Activated CD4-positive, alpha-beta memory T cell treated with anti-CD3 and anti-CD28 coated beads, Interleukin-2, amount 10 ng/mL, durations not matched to agents 7 days and 5 days (primary cell): ENCODE measurements at regions not wholly inside any gene's neighbourhood (a gene's known extent, or its start where the extent isn't known, plus 50 kb on each side); places are given as distances from the start of the nearest gene placed in this dataset.
"Not testable (repeated sequence)": the region's sequence is repeated elsewhere in the genome, so short reads cannot be mapped to it uniquely, and the experiment has no call there.

Experiments
- CTCF ChIA-PET: fragments of 350-600 bp; sonication (Branson Sonifier 250); formaldehyde crosslinking; loops from one replicate; lab custom pipeline; 2021; ENCODE audit warnings: antibody characterized with exemption, inconsistent platforms; lab: Charles Lee
- POLR2A ChIA-PET: fragments of 350-600 bp; sonication (Branson Sonifier 250); formaldehyde crosslinking; loops from one replicate; lab custom pipeline; 2021; ENCODE audit warnings: antibody characterized with exemption; lab: Charles Lee
- DNase-seq: peaks from one replicate; pipeline ENCODE4 v3.0.0-alpha.2; 2020
- H3K27ac Mint-ChIP-seq: one replicate; pipeline ENCODE4 v1.8.0; 2021; ENCODE audit warnings: mild to moderate bottlenecking, mixed read lengths
- H3K27me3 Mint-ChIP-seq: one replicate; pipeline ENCODE4 v1.8.0; 2021; ENCODE audit warnings: mixed read lengths
- H3K36me3 Mint-ChIP-seq: one replicate; pipeline ENCODE4 v1.8.0; 2021; ENCODE audit warnings: low read depth, mixed read lengths
- H3K4me1 Mint-ChIP-seq: one replicate; pipeline ENCODE4 v1.8.0; 2021; ENCODE audit warnings: mixed read lengths
- H3K4me3 Mint-ChIP-seq: one replicate; pipeline ENCODE4 v1.8.0; 2021; ENCODE audit warnings: mild to moderate bottlenecking, mixed read lengths
- H3K9me3 Mint-ChIP-seq: one replicate; pipeline ENCODE4 v1.8.0; 2021; ENCODE audit warnings: mixed read lengths

DNA sequence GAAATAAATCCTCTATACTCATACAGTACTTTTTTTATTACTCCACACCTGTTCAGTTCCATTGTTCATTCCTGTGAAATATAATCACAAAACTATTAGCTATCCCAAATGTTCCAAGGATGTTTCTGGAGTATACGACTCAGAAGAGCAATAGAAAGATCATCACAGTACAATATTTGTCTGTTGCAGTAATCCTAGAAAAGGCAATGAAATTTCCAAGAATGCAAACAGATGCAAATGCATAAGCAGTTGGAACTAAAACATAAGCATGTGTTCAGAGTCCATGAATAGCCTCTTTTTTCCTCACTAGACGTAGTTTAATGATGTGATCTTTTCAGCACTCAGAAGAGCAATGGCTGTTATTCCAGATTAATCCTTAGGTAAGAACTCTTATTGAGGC lies 55.2 kb downstream of the RTL3 start:
- Mint-ChIP-seq H3K27me3 (no peaks in the 10 kb centered on the region), H3K4me1 (no peaks in the 10 kb centered on the region), H3K4me3 (no peak overlapping the region), H3K27ac (no peak overlapping the region), H3K36me3 (no peaks in the 10 kb centered on the region), H3K9me3 (peaks cover 5% of the 10 kb centered on the region)
- POLR2A ChIA-PET = no interaction called here
- DNase-seq = no peak
- CTCF ChIA-PET = no interaction called here

GRCh38 chrX:78595901-78596502 lies 63.1 kb downstream of the RTL3 start:
- Mint-ChIP-seq H3K4me3 (no peak overlapping the region), H3K36me3 (no peaks in the 10 kb centered on the region), H3K27ac (no peak overlapping the region), H3K27me3 (no peaks in the 10 kb centered on the region), H3K4me1 (peaks cover 5% of the 10 kb centered on the region), H3K9me3 (peaks cover 8% of the 10 kb centered on the region)
- ChIA-PET CTCF (interaction anchor here (0.6 kb wide), 1 partner anchor 444 kb away, joined by 3 read pairs; no protein-coding TSS in a partner anchor), POLR2A (interaction anchor here (1.4 kb wide), 1 partner anchor 57 kb away, joined by 3 read pairs; no protein-coding TSS in a partner anchor)
- no peak for DNase-seq

DNA sequence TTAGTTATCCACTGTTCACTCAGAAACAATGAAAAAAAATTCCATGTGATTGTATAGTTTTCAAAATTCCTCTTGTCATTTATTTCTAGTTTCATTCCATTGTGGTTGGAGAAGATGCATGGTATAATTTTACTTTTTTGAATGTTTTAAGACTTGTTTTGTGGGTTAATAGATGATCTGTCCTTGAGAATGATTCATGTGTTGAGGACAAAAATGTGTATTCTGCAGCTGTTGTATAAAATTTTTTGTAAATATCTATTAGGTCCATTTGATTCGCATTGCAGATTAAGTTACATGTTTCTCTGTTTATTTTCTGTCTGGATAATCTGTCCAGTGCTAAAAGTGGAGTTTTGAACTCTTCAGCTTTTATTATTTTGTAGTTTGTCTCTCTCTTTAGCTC lies 65.4 kb downstream of the RTL3 start:
- no peaks in the 10 kb centered on the region for H3K27me3 Mint-ChIP-seq
- no peak overlapping the region for H3K4me3 Mint-ChIP-seq
- CTCF ChIA-PET = no interaction called here
- no peak overlapping the region for H3K27ac Mint-ChIP-seq
- peaks cover 5% of the 10 kb centered on the region for H3K4me1 Mint-ChIP-seq
- H3K36me3 Mint-ChIP-seq = no peaks in the 10 kb centered on the region
- DNase-seq = no peak
- peaks cover 3% of the 10 kb centered on the region for H3K9me3 Mint-ChIP-seq
- POLR2A ChIA-PET = no interaction called here

- H3K4me3 Mint-ChIP-seq = no peak overlapping the region
- H3K27ac Mint-ChIP-seq = no peak overlapping the region
- CTCF ChIA-PET = no interaction called here
- no peak for DNase-seq
- H3K27me3 Mint-ChIP-seq = no peaks in the 10 kb centered on the region
- peaks cover 5% of the 10 kb centered on the region for H3K4me1 Mint-ChIP-seq
- POLR2A ChIA-PET = no interaction called here
- H3K36me3 Mint-ChIP-seq = no peaks in the 10 kb centered on the region
- H3K9me3 Mint-ChIP-seq = peaks cover 3% of the 10 kb centered on the region
These were observed 67.1 kb downstream of the RTL3 start for GRCh38 chrX:78592030-78592429.

DNA sequence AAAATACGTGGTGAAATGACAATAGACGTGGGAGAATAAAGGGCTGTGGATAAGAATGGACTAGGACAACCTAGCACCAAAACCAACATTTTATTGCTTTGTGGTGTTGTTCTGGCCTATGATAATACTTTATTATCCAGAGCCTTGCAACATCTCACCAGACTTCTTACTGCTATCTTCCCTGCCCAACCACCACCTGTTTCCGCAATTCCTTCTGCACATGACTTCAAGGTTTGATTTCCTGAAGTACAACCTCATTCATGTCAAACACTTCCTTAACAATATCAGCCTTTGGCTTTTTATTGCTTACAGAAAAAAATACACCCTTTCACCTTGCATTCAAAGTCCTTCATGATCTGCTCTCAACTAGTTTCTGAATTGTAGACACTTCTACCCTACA lies 84.8 kb downstream of the RTL3 start:
- Mint-ChIP-seq H3K4me3 (no peak overlapping the region), H3K27ac (no peak overlapping the region), H3K36me3 (no peaks in the 10 kb centered on the region), H3K27me3 (no peaks in the 10 kb centered on the region), H3K9me3 (no peaks in the 10 kb centered on the region), H3K4me1 (peaks cover 11% of the 10 kb centered on the region)
- ChIA-PET CTCF (no interaction called here), POLR2A (no interaction called here)
- DNase-seq = no peak

DNA sequence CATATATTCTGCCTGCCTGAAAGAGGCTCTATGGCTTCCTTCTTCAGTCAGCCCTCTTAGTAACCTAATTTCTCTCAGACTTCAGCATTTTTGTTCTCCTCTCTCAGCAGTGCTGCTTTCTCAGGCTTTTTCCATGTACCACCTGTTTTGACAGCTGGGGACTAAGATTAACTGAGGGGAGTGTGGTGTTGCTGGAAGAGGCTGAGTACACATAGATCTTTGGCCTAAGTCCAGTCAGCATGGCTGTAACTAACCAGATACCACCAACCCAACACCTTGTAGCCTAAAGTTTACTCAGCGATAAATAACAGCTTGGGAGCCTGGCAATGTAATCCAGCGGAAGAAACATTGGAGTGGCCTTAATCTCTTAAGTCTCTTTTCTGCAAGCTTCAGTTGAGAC lies 85.5 kb downstream of the RTL3 start:
- Mint-ChIP-seq H3K4me1 (peaks cover 11% of the 10 kb centered on the region), H3K36me3 (no peaks in the 10 kb centered on the region), H3K27ac (no peak overlapping the region), H3K4me3 (no peak overlapping the region), H3K9me3 (no peaks in the 10 kb centered on the region), H3K27me3 (no peaks in the 10 kb centered on the region)
- CTCF ChIA-PET = no interaction called here
- no peak for DNase-seq
- POLR2A ChIA-PET = no interaction called here

DNA sequence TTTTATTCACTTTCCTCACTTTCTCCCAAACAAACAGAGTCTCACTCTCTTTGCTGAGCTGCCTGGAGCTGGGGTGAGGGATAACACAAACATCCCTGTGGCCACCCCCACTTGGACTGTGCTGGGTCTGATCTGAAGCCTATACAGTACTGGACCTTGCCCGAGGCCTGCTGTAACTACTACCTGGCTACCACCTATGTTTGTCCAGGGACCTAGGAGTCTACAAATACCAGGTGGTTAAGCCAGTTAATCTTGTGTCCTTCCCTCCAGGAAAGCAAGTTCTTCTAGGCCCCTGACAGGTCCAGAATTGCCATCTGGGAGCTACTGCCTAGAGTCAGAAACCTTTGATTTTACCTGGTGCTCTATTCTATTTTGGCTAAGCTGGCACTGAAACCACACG lies 87.3 kb downstream of the RTL3 start:
- ChIA-PET POLR2A (no interaction called here), CTCF (no interaction called here)
- Mint-ChIP-seq H3K27ac (no peak overlapping the region), H3K4me1 (peaks cover 11% of the 10 kb centered on the region), H3K36me3 (no peaks in the 10 kb centered on the region), H3K9me3 (no peaks in the 10 kb centered on the region), H3K4me3 (no peak overlapping the region), H3K27me3 (no peaks in the 10 kb centered on the region)
- DNase-seq = no peak

DNA sequence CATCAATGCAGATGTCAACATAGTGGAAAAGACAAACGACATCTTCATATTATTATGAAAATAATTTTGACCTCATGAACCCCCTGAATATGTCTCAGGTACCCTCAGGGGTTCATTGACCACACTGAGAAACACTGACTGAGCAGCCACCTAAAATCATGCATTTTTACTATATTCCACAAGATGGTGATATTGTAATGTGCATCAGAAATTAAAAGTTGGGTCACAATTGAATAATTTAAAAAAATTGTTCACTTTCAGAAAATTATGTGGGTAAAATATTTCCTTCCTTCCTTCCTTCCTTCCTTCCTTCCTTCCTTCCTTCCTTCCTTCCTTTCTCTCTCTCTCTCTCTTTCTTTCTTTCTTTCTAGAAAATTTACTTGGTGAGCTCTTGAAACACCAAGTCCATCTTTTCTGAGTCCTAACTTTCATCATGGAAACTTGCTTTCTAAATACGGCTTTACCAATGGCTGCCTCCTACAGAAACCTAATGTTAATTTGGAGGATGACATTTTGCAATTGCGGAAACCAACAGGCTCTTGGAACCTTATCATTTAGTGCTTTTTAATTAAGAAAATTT lies 103.6 kb downstream of the RTL3 start:
- Mint-ChIP-seq H3K27me3 (no peaks in the 10 kb centered on the region), H3K36me3 (peaks cover 3% of the 10 kb centered on the region), H3K9me3 (no peaks in the 10 kb centered on the region), H3K4me3 (no peak overlapping the region), H3K27ac (no peak overlapping the region), H3K4me1 (peaks cover 2% of the 10 kb centered on the region)
- DNase-seq = no peak
- ChIA-PET POLR2A (no interaction called here), CTCF (interaction anchor here (0.6 to 2.8 kb wide), 9 partner anchors 18 to 766 kb away, joined by 3 to 14 read pairs (median 4); no protein-coding TSS in a partner anchor)

GRCh38 chrX:78552628-78553027 lies 106.5 kb downstream of the RTL3 start:
- H3K4me3 Mint-ChIP-seq, H3K4me1 Mint-ChIP-seq, POLR2A ChIA-PET, H3K9me3 Mint-ChIP-seq, H3K36me3 Mint-ChIP-seq, CTCF ChIA-PET, H3K27ac Mint-ChIP-seq, DNase-seq, H3K27me3 Mint-ChIP-seq: not testable (repeated sequence)

GRCh38 chrX:78548012-78548411 lies 111.1 kb downstream of the RTL3 start:
- DNase-seq = no peak
- no peak overlapping the region for H3K27ac Mint-ChIP-seq
- no peaks in the 10 kb centered on the region for H3K27me3 Mint-ChIP-seq
- peaks cover 8% of the 10 kb centered on the region for H3K36me3 Mint-ChIP-seq
- H3K9me3 Mint-ChIP-seq = peaks cover 12% of the 10 kb centered on the region
- ChIA-PET POLR2A (no interaction called here), CTCF (no interaction called here)
- no peaks in the 10 kb centered on the region for H3K4me1 Mint-ChIP-seq
- H3K4me3 Mint-ChIP-seq = no peak overlapping the region

- Mint-ChIP-seq H3K36me3 (peaks cover 19% of the 10 kb centered on the region), H3K4me3 (no peak overlapping the region), H3K27me3 (no peaks in the 10 kb centered on the region), H3K4me1 (no peaks in the 10 kb centered on the region), H3K27ac (no peak overlapping the region), H3K9me3 (peaks cover 27% of the 10 kb centered on the region)
- ChIA-PET POLR2A (no interaction called here), CTCF (no interaction called here)
- no peak for DNase-seq
These were observed 113.9 kb downstream of the RTL3 start for GRCh38 chrX:78545233-78545632.

DNA sequence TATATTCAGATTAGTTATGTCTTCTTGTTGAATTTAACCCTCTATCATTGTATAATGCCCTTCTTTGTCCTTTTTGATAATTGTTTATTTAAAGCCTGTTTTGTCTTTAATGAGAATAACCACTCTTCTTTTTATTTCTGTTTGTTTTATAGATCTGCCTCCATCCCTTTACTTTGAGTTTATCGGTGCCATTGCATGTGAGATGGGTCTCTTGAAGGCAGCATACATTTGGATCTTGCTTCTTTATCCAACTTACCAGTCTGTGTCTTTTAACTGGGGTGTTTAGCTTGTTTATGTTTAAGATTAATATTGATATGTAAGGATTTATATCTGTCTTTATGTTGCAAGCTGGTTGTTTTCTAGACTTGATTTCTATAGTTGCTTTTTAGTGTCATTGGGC lies 115.8 kb downstream of the RTL3 start:
- H3K9me3 Mint-ChIP-seq = peaks cover 34% of the 10 kb centered on the region
- no peaks in the 10 kb centered on the region for H3K27me3 Mint-ChIP-seq
- H3K27ac Mint-ChIP-seq = no peak overlapping the region
- H3K4me3 Mint-ChIP-seq = no peak overlapping the region
- ChIA-PET CTCF (no interaction called here), POLR2A (no interaction called here)
- H3K36me3 Mint-ChIP-seq = peaks cover 21% of the 10 kb centered on the region
- no peaks in the 10 kb centered on the region for H3K4me1 Mint-ChIP-seq
- DNase-seq = no peak

DNA sequence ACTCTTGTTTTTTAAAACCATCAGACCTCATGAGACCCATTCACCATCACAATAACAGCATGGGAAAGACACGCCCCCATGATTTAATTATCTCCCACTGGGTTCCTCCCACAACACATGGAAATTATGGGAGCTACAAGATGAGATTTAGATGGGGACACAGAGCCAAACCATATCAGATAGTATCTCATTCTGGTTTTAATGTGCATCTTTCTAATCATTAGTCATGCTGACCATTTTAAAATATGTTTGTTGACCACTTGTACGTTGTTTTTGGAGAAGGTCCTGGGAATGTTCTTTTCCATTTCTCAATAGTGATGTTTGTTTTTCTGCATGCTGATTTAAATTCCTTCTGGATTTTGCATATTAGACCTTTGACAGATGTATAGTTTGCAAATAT lies 119.0 kb downstream of the RTL3 start:
- Mint-ChIP-seq H3K9me3 (peaks cover 36% of the 10 kb centered on the region), H3K4me3 (no peak overlapping the region), H3K27ac (no peak overlapping the region), H3K36me3 (peaks cover 17% of the 10 kb centered on the region), H3K4me1 (no peaks in the 10 kb centered on the region), H3K27me3 (no peaks in the 10 kb centered on the region)
- ChIA-PET POLR2A (no interaction called here), CTCF (no interaction called here)
- DNase-seq = no peak

GRCh38 chrX:78534221-78534620 lies 124.9 kb downstream of the RTL3 start:
- Mint-ChIP-seq H3K9me3 (peaks cover 2% of the 10 kb centered on the region), H3K27me3 (no peaks in the 10 kb centered on the region), H3K4me1 (no peaks in the 10 kb centered on the region), H3K4me3 (no peak overlapping the region), H3K27ac (no peak overlapping the region), H3K36me3 (peaks cover 2% of the 10 kb centered on the region)
- ChIA-PET CTCF (no interaction called here), POLR2A (no interaction called here)
- DNase-seq = no peak
